MCF 10A (cell line): ENCODE measurements at regions not wholly inside any gene's neighbourhood (a gene's known extent, or its start where the extent isn't known, plus 50 kb on each side); places are given as distances from the start of the nearest gene placed in this dataset.

Source experiments
- BruUV-seq: library from RNA; stranded (reverse); fragments of 400-500 nt; replicated peaks from 2 replicates; lab custom pipeline; 2021; lab: Mats Ljungman, UMichigan
- CTCF ChIA-PET: fragments of 300-600 bp; sonication (Branson Sonifier 250); formaldehyde crosslinking; extraction: SDS; loops from one replicate; lab custom pipeline; 2021; ENCODE audit warnings: antibody characterized with exemption, inconsistent platforms; lab: Yijun Ruan, JAX
- POLR2A ChIA-PET: fragments of 300-600, 350-650 bp; sonication (Branson Sonifier 250); formaldehyde crosslinking; extraction: SDS; loops from one replicate; lab custom pipeline; 2020; ENCODE audit warnings: antibody characterized with exemption, inconsistent platforms; lab: Yijun Ruan, JAX
- DNase-seq: peaks from one replicate; pipeline ENCODE4 v3.0.0-alpha.2; 2018; ENCODE audit not compliant: unreplicated experiment
- H3K27ac Mint-ChIP-seq: one replicate; pipeline ENCODE4 v1.8.0; 2022; ENCODE audit warnings: mild to moderate bottlenecking, low read depth, mixed read lengths; ENCODE audit not compliant: unreplicated experiment
- H3K27me3 Mint-ChIP-seq: one replicate; pipeline ENCODE4 v1.8.0; 2022; ENCODE audit warnings: mixed read lengths; ENCODE audit not compliant: insufficient read depth, unreplicated experiment
- H3K36me3 Mint-ChIP-seq: one replicate; pipeline ENCODE4 v1.8.0; 2022; ENCODE audit warnings: mild to moderate bottlenecking, moderate library complexity, mixed read lengths; ENCODE audit not compliant: insufficient read depth, unreplicated experiment
- H3K4me1 Mint-ChIP-seq: one replicate; pipeline ENCODE4 v1.8.0; 2022; ENCODE audit warnings: mixed read lengths; ENCODE audit not compliant: insufficient read depth, unreplicated experiment
- H3K4me3 Mint-ChIP-seq: one replicate; pipeline ENCODE4 v1.8.0; 2022; ENCODE audit warnings: mild to moderate bottlenecking, moderate library complexity, mixed read lengths; ENCODE audit not compliant: unreplicated experiment
- H3K9me3 Mint-ChIP-seq: one replicate; pipeline ENCODE4 v1.8.0; 2022; ENCODE audit warnings: mixed read lengths; ENCODE audit not compliant: unreplicated experiment
- intact Hi-C: fragments of 100-400 bp; cut with micrococcal nuclease; formaldehyde crosslinking; loops from 2 replicates; pipeline ENCODE4 v1.14.1; 2022
- TF ChIP-seq, protein P1 (sequence below): fragments of 200-600 bp; IDR thresholded peaks from one replicate; pipeline ENCODE4 v1.8.0; 2022; ENCODE audit warnings: antibody characterized with exemption, mild to moderate bottlenecking; ENCODE audit not compliant: unreplicated experiment

DNA sequence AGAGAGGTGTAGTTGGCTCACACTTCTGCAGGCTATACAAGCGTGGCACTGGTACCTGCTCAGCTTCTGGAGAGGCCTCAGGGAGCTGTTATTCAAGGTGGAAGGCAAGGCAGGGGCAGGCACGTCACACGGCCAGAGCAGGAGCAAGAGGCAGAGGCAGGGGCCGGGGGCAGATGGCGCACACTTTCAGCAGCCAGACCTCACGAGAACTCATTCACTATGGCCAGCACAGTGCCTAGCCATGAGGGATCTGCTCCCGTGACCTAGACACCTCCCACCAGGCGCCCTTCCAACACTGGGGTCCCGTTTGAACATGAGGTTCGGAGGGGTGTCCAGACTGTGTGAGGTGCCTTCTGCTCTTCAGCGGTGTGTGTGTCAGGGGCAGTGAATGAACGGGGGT lies 71.0 kb upstream of the FCN1 start:
- intact Hi-C loops, result no loop called here
- Mint-ChIP-seq H3K4me3 (no peak overlapping the region), H3K4me1 (no peaks in the 10 kb centered on the region), H3K9me3 (peaks cover 19% of the 10 kb centered on the region), H3K36me3 (no peaks in the 10 kb centered on the region), H3K27me3 (peaks cover 3% of the 10 kb centered on the region), H3K27ac (no peak overlapping the region)
- CTCF ChIA-PET, result interaction anchor here (0.6 kb wide), 1 partner anchor 972 kb away, joined by 3 read pairs; no protein-coding TSS in a partner anchor
- POLR2A ChIA-PET, result interaction anchor here (0.7 kb wide), 1 partner anchor 20 kb away, joined by 3 read pairs; no protein-coding TSS in a partner anchor
- TF ChIP-seq, protein P1, sequence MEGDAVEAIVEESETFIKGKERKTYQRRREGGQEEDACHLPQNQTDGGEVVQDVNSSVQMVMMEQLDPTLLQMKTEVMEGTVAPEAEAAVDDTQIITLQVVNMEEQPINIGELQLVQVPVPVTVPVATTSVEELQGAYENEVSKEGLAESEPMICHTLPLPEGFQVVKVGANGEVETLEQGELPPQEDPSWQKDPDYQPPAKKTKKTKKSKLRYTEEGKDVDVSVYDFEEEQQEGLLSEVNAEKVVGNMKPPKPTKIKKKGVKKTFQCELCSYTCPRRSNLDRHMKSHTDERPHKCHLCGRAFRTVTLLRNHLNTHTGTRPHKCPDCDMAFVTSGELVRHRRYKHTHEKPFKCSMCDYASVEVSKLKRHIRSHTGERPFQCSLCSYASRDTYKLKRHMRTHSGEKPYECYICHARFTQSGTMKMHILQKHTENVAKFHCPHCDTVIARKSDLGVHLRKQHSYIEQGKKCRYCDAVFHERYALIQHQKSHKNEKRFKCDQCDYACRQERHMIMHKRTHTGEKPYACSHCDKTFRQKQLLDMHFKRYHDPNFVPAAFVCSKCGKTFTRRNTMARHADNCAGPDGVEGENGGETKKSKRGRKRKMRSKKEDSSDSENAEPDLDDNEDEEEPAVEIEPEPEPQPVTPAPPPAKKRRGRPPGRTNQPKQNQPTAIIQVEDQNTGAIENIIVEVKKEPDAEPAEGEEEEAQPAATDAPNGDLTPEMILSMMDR, result no peak
- no TSS peak for BruUV-seq
- DNase-seq, result no peak

DNA sequence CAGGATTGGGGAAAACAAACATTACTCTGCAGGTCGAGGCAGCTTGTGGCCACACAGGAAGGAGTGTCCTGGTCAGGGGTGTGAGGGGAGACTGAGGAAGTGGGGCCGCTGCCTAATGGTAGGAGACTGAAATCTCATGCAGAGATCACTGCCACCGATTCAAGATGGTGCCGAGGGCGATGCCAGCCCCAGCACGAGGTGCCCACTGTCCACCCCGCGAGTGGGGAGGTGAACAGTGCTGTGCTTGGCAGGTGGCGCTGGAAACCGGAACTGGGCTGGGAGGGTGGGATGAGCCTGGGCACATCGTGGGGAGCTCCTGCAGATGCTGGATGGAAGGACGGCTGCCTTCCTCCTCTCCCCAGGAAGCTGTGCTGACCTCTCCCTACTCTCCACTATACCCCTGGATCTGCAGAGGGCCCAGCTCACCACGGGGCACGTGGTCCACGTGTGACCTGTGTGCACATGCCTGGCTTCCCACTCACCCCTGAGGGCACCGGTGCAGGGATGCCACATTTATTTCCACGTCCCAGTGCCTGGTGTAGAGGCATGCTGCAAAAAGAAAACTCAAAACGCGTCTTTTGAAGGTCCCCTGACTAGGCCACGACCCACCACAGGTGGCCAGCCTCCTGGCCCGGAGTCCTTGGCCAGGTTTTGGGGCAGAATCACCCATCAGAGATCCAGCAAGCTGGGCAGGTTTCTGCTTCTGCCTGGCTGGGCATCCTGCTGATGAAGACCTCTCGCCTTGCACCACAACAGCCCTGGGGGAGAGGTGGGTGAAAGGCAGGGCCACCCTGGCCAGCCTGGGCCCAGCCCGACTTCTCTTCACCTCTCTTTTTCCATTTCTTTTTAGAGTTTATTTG lies 71.7 kb upstream of the FCN1 start:
- Mint-ChIP-seq H3K36me3 (no peaks in the 10 kb centered on the region), H3K4me3 (no peak overlapping the region), H3K27ac (no peak overlapping the region), H3K9me3 (peaks cover 14% of the 10 kb centered on the region), H3K4me1 (no peaks in the 10 kb centered on the region), H3K27me3 (no peaks in the 10 kb centered on the region)
- no peak for DNase-seq
- POLR2A ChIA-PET, result no interaction called here
- no TSS peak for BruUV-seq
- TF ChIP-seq, protein P1, result no peak
- intact Hi-C loops, result no loop called here
- CTCF ChIA-PET, result no interaction called here

DNA sequence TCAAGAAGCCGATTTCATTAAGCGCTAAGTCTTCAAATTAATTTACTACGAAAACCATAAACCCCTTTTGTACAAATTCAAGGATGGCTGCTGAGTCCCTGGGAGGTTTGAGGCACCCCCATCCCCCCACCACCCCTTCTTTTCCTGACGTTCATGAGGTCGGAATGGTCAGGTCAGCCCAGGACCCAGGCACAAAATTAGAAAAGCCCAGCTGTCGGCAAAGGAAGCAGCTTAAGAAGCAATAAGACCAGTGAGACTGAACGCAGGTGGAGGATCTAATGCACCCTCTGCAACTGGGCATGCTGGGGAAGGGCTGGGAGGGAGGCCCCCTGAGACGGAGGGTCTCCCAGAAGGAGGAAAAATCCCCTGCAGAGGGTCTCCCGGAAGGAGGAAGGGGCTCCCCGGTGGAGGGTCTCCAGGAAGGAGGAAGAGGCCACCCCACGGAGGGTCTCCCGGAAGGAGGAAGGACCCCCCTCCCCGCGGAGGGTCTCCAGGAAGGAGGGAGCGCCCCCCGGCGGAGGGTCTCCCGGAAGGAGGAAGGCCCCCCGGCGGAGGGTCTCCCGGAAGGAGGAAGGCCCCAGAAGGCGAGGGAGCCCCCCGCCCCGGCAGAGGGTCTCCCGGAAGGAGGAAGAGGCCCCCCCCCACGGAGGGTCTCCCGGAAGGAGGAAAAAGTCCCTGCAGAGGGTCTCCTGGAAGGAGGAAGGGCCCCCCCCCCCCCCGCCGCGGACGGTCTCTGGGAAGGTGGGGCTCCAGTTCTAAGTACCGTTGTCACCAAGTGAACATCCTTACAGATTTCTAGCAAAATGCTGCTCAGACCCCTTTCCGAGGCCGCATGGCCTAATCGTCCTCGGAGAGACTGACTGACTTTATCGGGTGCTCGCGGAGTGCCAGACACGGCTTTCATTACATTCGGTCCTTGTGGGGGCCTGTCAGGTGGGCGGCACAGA lies 74.4 kb upstream of the FCN1 start:
- DNase-seq, result no peak
- ChIA-PET CTCF (no interaction called here), POLR2A (no interaction called here)
- Mint-ChIP-seq H3K4me1 (no peaks in the 10 kb centered on the region), H3K36me3 (no peaks in the 10 kb centered on the region), H3K9me3 (peaks cover 6% of the 10 kb centered on the region), H3K27ac (no peak overlapping the region), H3K4me3 (no peak overlapping the region), H3K27me3 (peaks cover 14% of the 10 kb centered on the region)
- intact Hi-C loops, result no loop called here
- TF ChIP-seq, protein P1, result no peak
- no TSS peak for BruUV-seq

DNA sequence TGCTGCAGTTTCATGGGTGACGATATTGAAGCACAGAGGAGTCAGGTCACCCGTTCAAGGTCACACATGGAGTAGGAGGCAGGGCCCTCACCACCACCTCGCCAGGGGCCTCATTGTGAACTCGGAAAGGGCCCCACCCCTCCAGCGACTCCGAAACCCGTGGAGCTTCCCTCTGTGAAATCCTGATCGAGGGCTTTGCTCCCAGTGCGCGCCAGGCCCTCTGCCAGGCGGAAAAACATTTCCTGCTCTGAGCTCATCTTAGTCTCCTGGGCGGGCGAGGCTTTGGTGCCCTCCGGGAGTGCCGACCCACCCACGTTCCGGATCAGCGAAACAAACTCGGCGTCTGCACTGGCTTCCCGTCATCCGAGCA lies 75.0 kb upstream of the FCN1 start:
- Mint-ChIP-seq H3K9me3 (no peaks in the 10 kb centered on the region), H3K27me3 (peaks cover 14% of the 10 kb centered on the region), H3K4me3 (no peak overlapping the region), H3K36me3 (no peaks in the 10 kb centered on the region), H3K27ac (no peak overlapping the region), H3K4me1 (no peaks in the 10 kb centered on the region)
- CTCF ChIA-PET, result no interaction called here
- POLR2A ChIA-PET, result no interaction called here
- TF ChIP-seq, protein P1, result no peak
- DNase-seq, result no peak
- BruUV-seq, result no TSS peak
- intact Hi-C loops, result no loop called here
